GM21528 (cell line): ENCODE measurements at regions not wholly inside any gene's neighbourhood (a gene's known extent, or its start where the extent isn't known, plus 50 kb on each side); places are given as distances from the start of the nearest gene placed in this dataset.
"Not testable (repeated sequence)": the region's sequence is repeated elsewhere in the genome, so short reads cannot be mapped to it uniquely, and the experiment has no call there.

Experiments used
- ATAC-seq: cut with Tn5 transposase; IDR thresholded peaks from one replicate; pipeline ENCODE4 v1.9.1; 2021; ENCODE audit warnings: mild to moderate bottlenecking, moderate library complexity; ENCODE audit not compliant: unreplicated experiment, low FRiP score

GRCh38 chr5:37979559-37979958 is 139.7 kb upstream of the GDNF start:
- ATAC-seq = no peak

GRCh38 chr5:37975531-37975930 is 135.7 kb upstream of the GDNF start:
- ATAC-seq = no peak

- no peak for ATAC-seq
These were observed 131.7 kb upstream of the GDNF start for GRCh38 chr5:37971483-37972024.

- ATAC-seq = no peak
These were observed 127.0 kb upstream of the GDNF start for GRCh38 chr5:37966871-37967270.

- no peak for ATAC-seq
These were observed 126.5 kb upstream of the GDNF start for GRCh38 chr5:37966291-37966690.

- ATAC-seq = no peak
These were observed 122.5 kb upstream of the GDNF start for GRCh38 chr5:37962389-37962788.

GRCh38 chr5:37957218-37957617 is 117.4 kb upstream of the GDNF start:
- no peak for ATAC-seq

- no peak for ATAC-seq
These were observed 115.9 kb upstream of the GDNF start for GRCh38 chr5:37955748-37956147.

GRCh38 chr5:37954561-37954960 is 114.7 kb upstream of the GDNF start:
- no peak for ATAC-seq

- ATAC-seq = no peak
These were observed 112.3 kb upstream of the GDNF start for GRCh38 chr5:37951946-37952721.

GRCh38 chr5:37950436-37950835 is 110.6 kb upstream of the GDNF start:
- ATAC-seq = no peak

- no peak for ATAC-seq
These were observed 105.6 kb upstream of the GDNF start for GRCh38 chr5:37945446-37945845.

GRCh38 chr5:37943136-37943535 is 103.3 kb upstream of the GDNF start:
- not testable (repeated sequence) for ATAC-seq

- ATAC-seq = no peak
These were observed 101.2 kb upstream of the GDNF start for GRCh38 chr5:37940931-37941623.

- ATAC-seq = no peak
These were observed 99.0 kb upstream of the GDNF start for GRCh38 chr5:37938861-37939260.

- no peak for ATAC-seq
These were observed 98.4 kb upstream of the GDNF start for GRCh38 chr5:37938076-37938852.

- ATAC-seq = no peak
These were observed 96.2 kb upstream of the GDNF start for GRCh38 chr5:37936091-37936490.

GRCh38 chr5:37933576-37933975 is 93.7 kb upstream of the GDNF start:
- ATAC-seq = no peak

- ATAC-seq = no peak
These were observed 92.6 kb upstream of the GDNF start for GRCh38 chr5:37932450-37932849.

GRCh38 chr5:37931541-37931940 is 91.7 kb upstream of the GDNF start:
- no peak for ATAC-seq

GRCh38 chr5:37930350-37930749 is 90.5 kb upstream of the GDNF start:
- no peak for ATAC-seq
